ENCODE measurements at regions not wholly inside any gene's neighbourhood (a gene's known extent, or its start where the extent isn't known, plus 50 kb on each side); places are given as distances from the start of the nearest gene placed in this dataset.
"Not testable (repeated sequence)": the region's sequence is repeated elsewhere in the genome, so short reads cannot be mapped to it uniquely, and the experiment has no call there.

DNA sequence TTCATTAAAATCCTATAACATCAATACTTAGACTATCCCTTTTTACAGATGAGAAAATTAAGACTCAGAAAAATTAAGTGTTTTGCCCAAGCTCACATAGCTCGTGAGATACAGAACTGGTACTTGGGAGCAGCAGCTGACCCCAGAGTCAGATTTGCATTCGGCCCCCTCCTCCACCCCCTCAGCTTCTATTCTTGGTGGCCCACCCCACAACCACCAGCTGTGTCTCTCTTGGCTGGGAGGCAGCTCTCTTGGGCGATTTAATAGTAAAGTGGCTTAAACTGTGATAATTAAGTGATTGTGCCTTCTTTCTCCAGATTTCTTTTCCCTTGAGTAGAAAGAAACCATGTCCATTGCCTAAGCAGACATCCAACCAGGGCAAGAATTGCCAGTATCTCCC lies 203.6 kb upstream of the PDZRN3 start:
- H3K4me3 ChIP-seq (ENCODE audit: low read length): no peak overlapping the region
- TF ChIP-seq, protein P1, sequence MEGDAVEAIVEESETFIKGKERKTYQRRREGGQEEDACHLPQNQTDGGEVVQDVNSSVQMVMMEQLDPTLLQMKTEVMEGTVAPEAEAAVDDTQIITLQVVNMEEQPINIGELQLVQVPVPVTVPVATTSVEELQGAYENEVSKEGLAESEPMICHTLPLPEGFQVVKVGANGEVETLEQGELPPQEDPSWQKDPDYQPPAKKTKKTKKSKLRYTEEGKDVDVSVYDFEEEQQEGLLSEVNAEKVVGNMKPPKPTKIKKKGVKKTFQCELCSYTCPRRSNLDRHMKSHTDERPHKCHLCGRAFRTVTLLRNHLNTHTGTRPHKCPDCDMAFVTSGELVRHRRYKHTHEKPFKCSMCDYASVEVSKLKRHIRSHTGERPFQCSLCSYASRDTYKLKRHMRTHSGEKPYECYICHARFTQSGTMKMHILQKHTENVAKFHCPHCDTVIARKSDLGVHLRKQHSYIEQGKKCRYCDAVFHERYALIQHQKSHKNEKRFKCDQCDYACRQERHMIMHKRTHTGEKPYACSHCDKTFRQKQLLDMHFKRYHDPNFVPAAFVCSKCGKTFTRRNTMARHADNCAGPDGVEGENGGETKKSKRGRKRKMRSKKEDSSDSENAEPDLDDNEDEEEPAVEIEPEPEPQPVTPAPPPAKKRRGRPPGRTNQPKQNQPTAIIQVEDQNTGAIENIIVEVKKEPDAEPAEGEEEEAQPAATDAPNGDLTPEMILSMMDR (conservative IDR thresholded peaks at IDR 0.05; ENCODE audit: low read depth, low read length): no peak
- no peak for DNase-seq (ENCODE audit: low read depth)

DNA sequence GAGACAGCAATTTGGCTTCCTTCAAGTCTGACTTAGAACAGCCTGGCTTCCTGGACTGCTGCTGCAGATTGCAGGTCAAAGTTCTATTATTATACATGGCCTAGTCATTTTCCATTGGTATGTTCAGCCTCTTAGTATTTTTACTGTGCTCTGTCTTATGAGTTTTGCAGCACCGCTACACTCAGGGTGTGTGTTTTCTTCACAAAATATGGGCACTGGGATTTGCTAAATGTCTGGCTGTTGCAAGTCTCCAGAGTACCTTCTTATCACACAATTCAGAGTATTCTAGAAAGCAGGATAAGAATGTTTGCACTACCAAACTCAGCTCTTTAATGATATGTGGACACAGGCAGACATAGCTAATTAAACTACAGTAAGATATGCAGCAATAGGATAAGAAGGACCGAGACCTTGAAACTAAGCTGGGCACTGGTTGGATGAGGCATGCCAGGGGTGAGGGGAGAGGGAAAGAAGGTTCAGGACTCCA lies 203.0 kb upstream of the PDZRN3 start:
- TF ChIP-seq, protein P1 (conservative IDR thresholded peaks at IDR 0.05; ENCODE audit: low read depth, low read length): no peak
- H3K4me3 ChIP-seq (ENCODE audit: low read length): no peak overlapping the region
- no peak for DNase-seq (ENCODE audit: low read depth)

DNA sequence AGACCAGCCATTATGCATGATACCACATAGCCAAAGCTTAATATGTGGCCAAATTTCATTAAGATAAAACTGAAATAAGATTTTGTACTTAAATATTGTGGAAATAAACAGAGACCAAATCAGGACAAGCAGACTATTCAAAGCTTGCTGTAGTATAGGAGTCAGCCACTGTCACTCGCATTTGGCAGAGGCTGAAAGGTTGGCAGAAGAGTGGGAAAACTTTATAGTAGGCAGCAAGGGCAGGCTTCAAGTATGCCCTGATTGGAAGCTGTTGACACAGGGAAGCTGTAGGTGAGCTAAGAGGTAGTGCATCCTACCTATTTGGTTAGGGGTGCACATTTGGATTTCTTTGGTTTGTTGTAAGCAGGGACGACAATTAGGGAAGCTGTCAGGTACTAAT lies 202.5 kb upstream of the PDZRN3 start:
- TF ChIP-seq, protein P1 (conservative IDR thresholded peaks at IDR 0.05; ENCODE audit: low read depth, low read length): no peak
- DNase-seq (ENCODE audit: low read depth): no peak
- no peak overlapping the region for H3K4me3 ChIP-seq (ENCODE audit: low read length)

DNA sequence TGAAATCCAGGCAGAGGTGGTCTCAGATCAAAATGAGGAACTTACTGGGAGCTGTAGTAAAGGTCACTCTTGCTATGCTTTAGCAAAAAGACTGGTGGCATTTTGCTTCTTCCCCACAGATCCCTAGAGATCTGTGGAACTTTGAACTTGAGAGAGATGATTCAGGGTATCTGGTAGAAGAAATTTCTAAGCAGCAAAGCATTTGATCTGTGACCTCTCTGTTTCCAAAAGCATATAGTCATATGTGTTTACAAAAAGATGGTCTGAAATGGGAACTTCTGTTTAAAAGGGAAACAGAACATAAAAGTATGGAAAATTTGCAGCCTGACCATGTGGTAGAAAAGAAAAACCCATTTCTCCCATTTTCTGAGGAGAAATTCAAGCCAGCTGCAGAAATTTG lies 196.2 kb upstream of the PDZRN3 start:
- DNase-seq (ENCODE audit: low read depth); H3K4me3 ChIP-seq (ENCODE audit: low read length): not testable (repeated sequence)

DNA sequence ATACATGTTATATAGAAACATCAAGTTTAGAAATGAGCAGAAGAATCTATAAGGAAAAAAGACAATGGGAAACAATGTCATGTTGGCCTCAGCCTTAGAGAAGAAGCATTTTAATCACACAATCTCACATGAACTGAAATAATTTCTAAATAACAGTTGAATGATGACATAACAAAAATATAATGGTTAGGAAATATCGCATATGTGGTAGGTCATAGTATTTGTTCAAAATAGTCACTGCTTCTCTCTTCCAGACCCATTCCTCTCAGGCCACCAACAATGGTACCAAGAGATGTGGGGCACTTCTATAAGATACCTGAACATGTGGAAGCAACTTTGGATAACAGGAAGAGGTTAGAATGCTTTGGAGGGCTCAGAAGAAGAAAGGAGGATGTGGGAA lies 195.7 kb upstream of the PDZRN3 start:
- DNase-seq (ENCODE audit: low read depth): no peak
- TF ChIP-seq, protein P1 (conservative IDR thresholded peaks at IDR 0.05; ENCODE audit: low read depth, low read length): no peak
- no peak overlapping the region for H3K4me3 ChIP-seq (ENCODE audit: low read length)

DNA sequence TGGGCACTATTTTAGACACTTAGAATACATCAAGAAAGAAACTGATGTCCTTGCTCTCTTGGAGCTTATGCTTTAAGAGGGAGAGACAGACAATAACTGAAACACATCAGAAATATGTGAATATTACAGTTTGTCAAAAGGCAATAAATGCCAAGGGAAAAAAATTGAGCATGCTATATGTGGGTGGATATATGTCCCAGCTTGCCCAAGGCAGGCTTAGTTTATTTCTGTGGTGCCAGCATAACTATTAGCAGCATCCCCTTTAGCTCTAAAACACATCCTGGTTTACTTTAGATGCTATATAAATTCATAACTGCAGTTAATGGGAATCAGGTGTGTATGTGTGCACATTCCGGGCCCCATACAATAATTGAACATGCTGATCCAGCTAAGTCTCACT lies 191.2 kb upstream of the PDZRN3 start:
- no peak overlapping the region for H3K4me3 ChIP-seq (ENCODE audit: low read length)
- TF ChIP-seq, protein P1 (conservative IDR thresholded peaks at IDR 0.05; ENCODE audit: low read depth, low read length): no peak
- DNase-seq (ENCODE audit: low read depth): no peak

DNA sequence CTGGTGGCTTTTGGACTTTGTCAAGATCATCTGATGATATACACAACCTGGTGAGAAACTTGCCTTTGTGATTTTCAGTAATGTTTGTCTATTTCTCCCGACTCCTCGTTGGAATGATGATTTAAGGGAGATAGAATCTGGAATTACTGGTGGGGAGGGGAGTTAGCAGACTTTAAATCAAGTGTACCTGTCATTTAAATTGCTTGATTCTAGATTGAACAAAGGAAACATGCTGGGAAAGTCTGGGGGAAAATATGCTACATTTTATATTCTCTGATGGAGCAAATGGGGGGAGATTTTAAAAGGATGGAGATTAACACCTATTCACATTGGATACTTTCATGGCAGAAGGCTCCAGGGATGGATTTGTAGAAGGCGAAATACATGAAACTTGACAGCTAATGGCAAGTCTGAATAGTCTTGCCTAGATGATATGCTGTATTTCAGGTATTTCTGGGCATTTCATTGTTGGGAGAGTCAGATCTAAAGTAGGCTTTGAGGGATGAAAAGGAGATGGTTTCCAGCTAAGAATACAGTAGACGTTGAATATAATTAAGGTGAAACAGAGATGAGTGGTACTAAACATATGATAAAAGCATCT lies 189.1 kb upstream of the PDZRN3 start:
- TF ChIP-seq, protein P1 (conservative IDR thresholded peaks at IDR 0.05; ENCODE audit: low read depth, low read length): no peak
- no peak for DNase-seq (ENCODE audit: low read depth)
- H3K4me3 ChIP-seq (ENCODE audit: low read length): no peak overlapping the region
